G401 (cell line): ENCODE measurements at regions not wholly inside any gene's neighbourhood (a gene's known extent, or its start where the extent isn't known, plus 50 kb on each side); places are given as distances from the start of the nearest gene placed in this dataset.
A peak's percentile ranks its signal among the peaks of the same experiment; 100 is the strongest.
"Not testable (repeated sequence)": the region's sequence is repeated elsewhere in the genome, so short reads cannot be mapped to it uniquely, and the experiment has no call there.

ENCODE experiments used
- DNase-seq: peaks from one replicate; pipeline ENCODE4 v3.0.0-alpha.2; 2015; ENCODE audit warnings: low spot score
- in situ Hi-C: cut with HindIII; loops from 2 replicates; pipeline ENCODE4 v1.10.0; 2016; ENCODE audit warnings: low sequenced_read_pairs, mixed read lengths

DNA sequence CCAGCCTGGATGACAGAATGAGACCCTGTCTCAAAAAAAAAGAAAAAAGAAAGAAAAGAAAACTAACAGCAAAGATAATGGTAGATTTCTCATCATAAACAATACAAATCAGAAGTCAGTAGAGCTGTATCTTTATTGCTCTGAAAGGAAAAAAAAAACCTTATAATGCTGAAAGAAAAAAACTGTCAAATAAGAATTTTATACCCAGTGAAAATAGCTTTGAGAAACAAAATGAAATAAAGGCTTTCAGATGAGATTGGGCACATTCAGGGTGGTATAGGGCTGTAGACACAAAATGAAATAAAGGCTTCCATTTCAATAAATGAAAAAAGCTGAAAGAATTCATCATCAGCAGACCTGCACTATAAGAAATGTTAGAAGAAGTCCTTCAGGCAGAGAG lies 105.0 kb upstream of the FOXN3 start:
- no peak for DNase-seq
- in situ Hi-C loops: no loop called here

DNA sequence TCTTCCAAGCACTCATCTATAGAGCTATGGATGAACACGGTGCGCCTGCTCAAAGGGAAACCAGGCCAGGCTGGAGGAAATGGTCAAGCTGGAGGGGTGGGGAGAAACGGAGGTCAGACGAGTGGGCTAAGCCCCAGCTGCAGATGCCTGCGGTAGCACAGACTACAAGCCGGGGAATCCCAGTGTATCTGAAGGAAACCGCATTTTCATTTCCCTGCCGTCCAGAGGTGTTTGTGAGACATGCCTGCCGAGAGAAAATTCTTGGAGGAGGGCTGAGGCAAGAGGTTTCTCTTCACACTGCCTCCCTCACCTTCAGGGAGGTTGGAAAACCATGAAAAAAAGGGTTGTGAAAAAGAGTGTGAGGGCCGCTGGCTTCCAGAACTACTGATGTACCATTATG lies 102.0 kb upstream of the FOXN3 start:
- in situ Hi-C loops: no loop called here

DNA sequence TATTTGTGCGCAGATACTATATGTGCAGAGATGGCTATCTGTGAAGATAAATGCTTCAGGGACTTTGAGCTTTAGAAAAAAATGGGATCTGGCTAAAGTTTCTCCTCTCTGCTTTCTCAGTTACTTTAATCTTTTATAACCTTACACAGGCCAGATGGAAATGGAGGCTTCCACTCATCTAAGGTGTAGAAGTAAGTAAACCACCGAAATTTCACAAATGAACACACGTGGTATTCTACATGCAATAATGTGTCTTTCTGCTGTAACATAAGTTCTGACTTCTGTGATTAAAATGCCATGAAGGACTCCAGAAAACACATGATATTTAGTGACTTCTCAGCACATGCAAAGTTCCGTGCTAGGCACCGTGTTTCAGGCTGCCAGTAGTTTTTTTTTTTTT lies 99.1 kb upstream of the FOXN3 start:
- DNase-seq: no peak
- in situ Hi-C loops: no loop called here

More for the DNA sequence above, 102.0 kb upstream of the FOXN3 start:
- DNase-seq: no peak

DNA sequence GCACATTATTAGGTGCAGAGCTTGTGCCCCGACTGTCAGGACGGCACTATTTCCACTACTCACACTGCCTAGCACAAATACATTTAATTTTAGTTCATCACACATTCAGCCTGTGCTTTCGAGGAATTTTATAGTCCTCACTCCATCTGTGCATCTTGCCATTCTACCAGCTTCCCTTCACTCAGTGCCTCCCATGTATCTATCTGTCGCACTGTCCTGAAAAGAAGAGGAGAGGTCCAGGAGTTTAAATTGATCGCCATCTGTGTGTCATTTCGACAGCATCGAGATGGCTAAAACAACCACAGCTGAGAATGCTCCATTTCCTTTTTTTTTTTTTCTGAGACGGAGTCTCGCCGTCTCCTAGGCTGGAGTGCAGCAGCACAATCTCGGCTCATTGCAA lies 97.6 kb upstream of the FOXN3 start:
- in situ Hi-C loops: no loop called here
- DNase-seq: no peak

GRCh38 chr14:89509891-89510290 lies 92.9 kb upstream of the FOXN3 start:
- no peak for DNase-seq
- in situ Hi-C loops: no loop called here

- in situ Hi-C loops: no loop called here
- no peak for DNase-seq
Measured at GRCh38 chr14:89508863-89509262, 91.8 kb upstream of the FOXN3 start.

DNA sequence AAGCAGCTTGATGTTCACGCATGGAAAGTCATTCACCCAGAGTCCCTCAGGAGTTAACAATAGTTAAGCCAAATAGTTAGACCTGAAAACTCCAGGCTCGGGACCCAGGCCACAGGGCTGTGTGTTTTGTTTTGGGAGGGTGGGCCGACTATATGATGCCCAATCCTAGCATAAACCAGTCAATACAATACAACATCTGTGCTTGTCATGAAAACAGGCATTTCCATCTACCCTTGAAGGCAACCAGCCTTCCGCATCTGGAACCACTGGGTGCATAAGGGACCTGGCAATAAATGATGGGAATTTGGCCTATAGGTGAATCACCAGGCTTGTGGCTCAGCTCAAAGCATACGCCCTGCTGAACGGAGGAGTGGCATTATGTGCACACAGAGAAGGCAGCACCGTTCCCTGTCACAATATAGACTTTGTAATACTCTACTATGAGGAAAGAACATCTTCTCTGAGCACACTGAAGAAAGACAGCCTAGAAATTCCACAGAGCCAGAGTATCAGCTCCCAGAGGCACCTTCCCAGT lies 91.0 kb upstream of the FOXN3 start:
- no peak for DNase-seq
- in situ Hi-C loops: no loop called here

DNA sequence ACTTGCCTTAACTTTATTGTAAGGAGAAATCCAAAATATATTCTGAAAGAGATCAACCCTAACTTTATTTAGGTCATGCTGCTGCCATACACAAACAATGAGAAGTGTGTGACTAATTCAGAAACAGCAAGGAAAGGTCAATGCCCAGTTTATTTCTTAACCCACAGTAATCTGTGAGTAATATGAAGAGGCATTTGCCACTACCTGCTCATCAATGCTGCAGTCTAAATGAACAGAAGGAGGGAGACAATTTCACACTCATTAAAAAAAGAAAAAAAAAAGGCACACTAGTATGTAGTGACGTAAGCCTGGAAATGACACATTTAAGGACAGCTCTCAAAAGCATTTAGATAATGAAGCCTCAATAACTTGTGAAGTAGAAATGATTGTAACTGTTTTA lies 90.5 kb upstream of the FOXN3 start:
- DNase-seq: no peak
- in situ Hi-C loops: no loop called here

DNA sequence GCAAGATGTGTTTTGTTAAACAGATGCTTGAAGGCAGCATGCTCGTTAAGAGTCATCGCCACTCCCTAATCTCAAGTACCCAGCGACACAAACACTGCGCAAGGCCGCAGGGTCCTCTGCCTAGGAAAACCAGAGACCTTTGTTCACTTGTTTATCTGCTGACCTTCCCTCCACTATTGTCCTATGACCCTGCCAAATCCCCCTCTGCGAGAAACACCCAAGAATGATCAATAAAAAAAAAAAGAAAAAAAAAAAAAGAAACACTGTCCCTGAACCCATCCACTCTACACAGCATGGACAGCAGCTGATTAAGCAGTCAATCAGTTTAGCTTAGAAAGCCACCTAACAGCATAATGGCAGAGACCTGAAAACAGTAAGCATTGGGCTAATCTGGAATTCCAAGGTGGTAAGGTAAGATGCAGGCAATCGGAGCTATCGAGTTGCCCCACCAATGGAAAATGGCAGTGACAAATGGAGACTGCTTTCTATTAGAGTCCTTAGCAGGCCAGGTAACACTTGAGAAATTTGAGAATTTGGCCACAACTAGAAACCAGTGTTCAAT lies 89.9 kb upstream of the FOXN3 start:
- in situ Hi-C loops, DNase-seq: not testable (repeated sequence)

GRCh38 chr14:89504602-89505313 lies 87.7 kb upstream of the FOXN3 start:
- DNase-seq: peak; percentile 10
- in situ Hi-C loops: no loop called here

DNA sequence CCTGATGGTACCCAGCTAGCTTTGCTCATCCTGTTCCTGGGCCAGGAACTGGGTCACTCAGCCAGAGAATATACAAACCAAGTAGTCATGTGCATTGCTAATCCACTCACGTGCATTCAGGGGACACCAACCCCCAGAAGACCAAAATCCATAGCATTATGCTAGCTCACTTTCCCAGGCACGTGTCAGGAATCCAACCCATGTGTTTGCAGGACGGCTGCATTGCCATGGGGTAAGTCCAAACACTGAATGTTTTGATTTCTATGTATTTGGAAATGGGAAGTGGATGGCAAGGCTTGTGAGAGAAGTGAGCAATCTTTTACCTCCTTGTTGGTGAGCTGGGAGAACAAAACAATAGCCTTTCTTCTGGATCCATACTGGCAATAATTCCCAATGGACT lies 87.1 kb upstream of the FOXN3 start:
- DNase-seq: peak; percentile 49
- in situ Hi-C loops: no loop called here

GRCh38 chr14:89503431-89503996 lies 86.5 kb upstream of the FOXN3 start:
- peak; percentile 58 for DNase-seq
- in situ Hi-C loops: no loop called here

DNA sequence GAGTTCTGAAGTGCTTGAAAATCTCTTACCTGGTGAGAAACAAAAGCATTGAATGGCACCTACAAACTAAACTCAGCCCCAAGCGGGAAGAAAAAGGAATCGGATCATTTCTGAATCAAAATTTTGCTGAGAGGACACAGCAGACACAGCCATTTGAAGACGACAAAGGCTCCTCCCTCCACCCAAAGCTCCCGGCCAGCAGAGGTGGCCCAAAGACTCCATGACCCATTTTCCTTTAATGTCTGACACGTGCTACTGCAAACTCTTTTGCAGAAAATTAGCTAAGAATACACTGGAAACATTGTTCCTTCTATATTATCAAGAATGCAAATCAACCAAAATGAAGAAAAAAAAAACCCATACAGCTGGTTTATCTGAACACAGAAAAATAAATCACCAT lies 85.9 kb upstream of the FOXN3 start:
- in situ Hi-C loops: no loop called here
- peak; percentile 67 for DNase-seq

- no peak for DNase-seq
- in situ Hi-C loops: no loop called here
Measured at GRCh38 chr14:89501381-89501780, 84.3 kb upstream of the FOXN3 start.

DNA sequence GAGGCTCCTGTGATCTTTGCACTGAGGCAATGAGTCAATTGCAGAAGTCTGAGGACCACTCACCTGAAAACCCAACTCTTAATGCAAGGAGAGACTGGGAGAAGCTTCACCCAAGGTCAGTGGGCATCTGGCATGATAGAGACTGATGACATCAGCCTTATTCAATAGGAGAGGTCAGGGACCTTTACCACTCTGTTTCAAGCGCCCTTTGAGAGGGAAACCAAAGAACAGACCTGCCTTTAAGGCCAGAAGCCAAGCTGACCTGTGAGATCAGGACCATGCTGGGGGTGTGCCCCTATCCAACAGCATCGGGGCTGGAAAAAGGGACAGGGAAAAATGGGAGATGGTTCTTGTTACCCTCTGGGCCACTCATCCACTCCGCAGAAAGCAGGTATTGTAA lies 83.3 kb upstream of the FOXN3 start:
- in situ Hi-C loops: no loop called here
- DNase-seq: no peak

DNA sequence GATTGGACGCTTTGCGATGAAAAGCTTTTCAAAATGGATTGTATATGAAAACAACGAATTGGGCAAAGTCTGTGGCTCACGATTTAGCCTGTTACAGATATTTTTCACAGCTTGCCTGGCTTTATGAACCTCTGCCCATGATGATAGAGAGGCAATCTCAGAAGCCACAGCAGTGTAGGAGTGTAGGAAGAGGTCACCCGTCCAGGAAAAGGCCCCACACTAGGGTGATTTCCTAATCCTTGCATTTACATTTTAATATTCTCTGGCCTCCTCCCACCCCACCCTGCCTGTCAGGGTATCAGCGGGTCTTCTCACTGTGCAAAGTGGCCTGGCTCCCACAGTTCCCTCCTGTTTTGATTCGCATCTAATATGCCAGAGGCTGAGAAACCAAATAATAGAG lies 81.8 kb upstream of the FOXN3 start:
- no peak for DNase-seq
- in situ Hi-C loops: no loop called here

GRCh38 chr14:89495718-89496117 lies 78.7 kb upstream of the FOXN3 start:
- in situ Hi-C loops: no loop called here
- DNase-seq: no peak

DNA sequence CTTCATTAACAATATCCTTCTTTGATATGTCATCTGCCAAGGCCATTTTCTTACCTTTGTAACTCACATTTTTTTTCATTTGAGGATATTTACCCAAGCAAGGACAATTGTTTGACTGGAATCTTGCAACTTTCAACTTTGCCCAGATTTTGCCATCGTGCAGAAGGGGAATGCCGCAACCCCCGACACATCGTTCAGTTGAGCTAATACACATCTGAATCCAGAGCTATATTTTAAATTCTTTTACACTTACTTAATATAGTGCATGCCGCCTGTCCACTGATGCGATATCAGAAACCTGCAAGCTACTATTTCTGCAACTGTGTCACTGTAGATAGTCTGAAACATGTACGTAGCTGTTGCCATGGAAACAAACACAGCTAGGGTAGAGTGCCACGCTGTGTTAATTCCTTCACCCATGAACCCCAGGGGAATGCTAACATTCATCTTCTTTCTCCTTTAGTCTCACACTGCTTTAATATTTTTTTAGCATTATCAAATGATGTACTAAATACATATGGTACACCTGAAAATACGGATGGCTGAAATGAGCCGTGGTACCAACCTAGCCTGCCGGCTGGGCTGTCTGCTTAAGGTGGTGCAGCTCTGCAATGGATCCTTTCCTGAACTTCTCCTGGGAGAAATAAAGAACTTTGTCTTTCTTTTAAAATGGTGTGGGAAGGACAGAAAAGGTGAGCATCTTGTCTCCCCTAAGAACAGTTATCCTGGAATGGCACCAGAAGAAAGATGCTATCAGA lies 77.0 kb upstream of the FOXN3 start:
- in situ Hi-C loops: no loop called here
- DNase-seq: peak; percentile 90

DNA sequence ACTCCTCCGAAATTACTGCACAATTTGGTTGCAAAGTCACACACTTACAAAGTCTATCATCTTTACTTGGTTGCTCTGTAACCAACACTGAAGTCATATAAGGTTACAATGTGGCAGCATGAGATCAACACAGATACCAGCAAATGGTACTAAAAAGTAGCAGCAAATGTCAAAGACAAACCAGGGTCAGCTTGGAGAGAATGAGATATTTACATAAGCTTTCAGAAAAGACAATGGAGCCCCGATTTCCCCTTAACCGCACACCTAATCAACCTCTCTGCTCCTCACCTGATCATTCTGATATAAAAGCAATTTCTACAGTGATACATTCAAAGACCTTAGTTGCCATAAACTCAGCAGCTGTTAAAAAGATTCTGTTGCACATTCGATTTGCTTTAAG lies 76.4 kb upstream of the FOXN3 start:
- in situ Hi-C loops: no loop called here
- DNase-seq: peak; percentile 63

GRCh38 chr14:89491711-89492381 lies 74.8 kb upstream of the FOXN3 start:
- in situ Hi-C loops: no loop called here
- no peak for DNase-seq
